Fibroblast of mammary gland (primary cell): ENCODE measurements at regions not wholly inside any gene's neighbourhood (a gene's known extent, or its start where the extent isn't known, plus 50 kb on each side); places are given as distances from the start of the nearest gene placed in this dataset.

ENCODE experiments used
- DNase-seq: peaks from one replicate; pipeline ENCODE4 v3.0.0-alpha.2; 2010; ENCODE audit warnings: low read depth
- H3K4me3 ChIP-seq: 2 replicates; pipeline ENCODE4 v1.5.1; 2011; ENCODE audit warnings: low read depth, mild to moderate bottlenecking, low read length, moderate library complexity; ENCODE audit not compliant: control insufficient read depth
- CTCF ChIP-seq: conservative IDR thresholded peaks from 2 replicates; pipeline ENCODE4 v1.5.1; 2011; ENCODE audit warnings: low read depth, low read length, inconsistent platforms; ENCODE audit not compliant: control insufficient read depth, insufficient read depth

GRCh38 chr16:74200921-74201320, 95.7 kb upstream of the PSMD7 start:
- DNase-seq, result no peak
- no peak for TF ChIP-seq CTCF
- H3K4me3 ChIP-seq, result no peak overlapping the region

- no peak for DNase-seq
- TF ChIP-seq CTCF, result no peak
- H3K4me3 ChIP-seq, result no peak overlapping the region
Observed at GRCh38 chr16:74199842-74200124, 96.8 kb upstream of the PSMD7 start.

DNA sequence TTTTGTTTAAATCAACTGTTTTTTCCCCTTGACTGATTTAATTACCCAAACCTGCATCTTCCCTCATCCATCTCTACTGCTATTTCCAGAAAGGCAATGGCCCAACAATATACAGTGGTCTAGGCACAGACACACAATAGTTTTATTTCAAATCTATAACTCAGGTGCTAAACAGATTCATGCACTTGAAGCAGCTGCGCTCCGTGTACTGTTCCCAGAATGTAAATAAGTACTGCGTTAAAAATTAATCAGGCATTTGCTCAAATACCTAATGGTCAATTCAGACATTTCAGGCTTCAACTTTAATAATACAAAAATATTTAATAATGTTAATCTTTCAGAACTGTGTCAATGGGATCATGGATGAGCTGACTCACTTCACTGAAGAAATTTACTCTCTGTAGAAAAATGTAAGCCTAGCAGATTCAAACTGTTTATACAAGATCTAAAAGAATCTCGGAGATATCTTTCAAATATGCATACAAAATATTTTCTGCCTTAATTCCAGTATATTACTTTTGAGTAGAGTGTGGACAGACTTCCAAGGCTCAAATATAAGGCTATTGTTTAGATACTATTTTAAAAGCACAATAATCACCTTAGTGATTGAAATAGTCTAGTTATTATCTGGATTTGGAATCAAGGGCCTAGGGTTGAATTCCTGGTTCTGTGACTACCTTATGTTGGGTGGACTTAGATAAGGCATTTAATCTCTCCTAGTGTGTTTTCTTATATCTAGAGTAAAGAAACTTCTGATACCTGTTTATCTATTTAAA, 97.4 kb upstream of the PSMD7 start:
- no peak overlapping the region for H3K4me3 ChIP-seq
- DNase-seq, result no peak
- TF ChIP-seq CTCF, result no peak

- no peak for DNase-seq
- no peak for TF ChIP-seq CTCF
Observed at GRCh38 chr16:74192281-74192797, 104.3 kb upstream of the PSMD7 start.

GRCh38 chr16:74190292-74190691, 106.3 kb upstream of the PSMD7 start:
- DNase-seq, result no peak
- no peak overlapping the region for H3K4me3 ChIP-seq
- TF ChIP-seq CTCF, result no peak

More at GRCh38 chr16:74192281-74192797, 104.3 kb upstream of the PSMD7 start:
- no peak overlapping the region for H3K4me3 ChIP-seq

- H3K4me3 ChIP-seq, result no peak overlapping the region
- TF ChIP-seq CTCF, result no peak
- DNase-seq, result no peak
Observed at GRCh38 chr16:74188856-74189255, 107.8 kb upstream of the PSMD7 start.
